ENCODE measurements at regions not wholly inside any gene's neighbourhood (a gene's known extent, or its start where the extent isn't known, plus 50 kb on each side); places are given as distances from the start of the nearest gene placed in this dataset.

GRCh38 chr20:59438201-59438600 lies 137.8 kb downstream of the EDN3 start:
- DNase-seq, result no peak

GRCh38 chr20:59439243-59439642 lies 138.8 kb downstream of the EDN3 start:
- DNase-seq, result no peak

- no peak for DNase-seq
Observed at GRCh38 chr20:59441306-59441705, 140.9 kb downstream of the EDN3 start.

- DNase-seq, result no peak
Observed at GRCh38 chr20:59441860-59442810, 141.7 kb downstream of the EDN3 start.

- no peak for DNase-seq
Observed at GRCh38 chr20:59443550-59443949, 143.1 kb downstream of the EDN3 start.

GRCh38 chr20:59446376-59446775 lies 146.0 kb downstream of the EDN3 start:
- no peak for DNase-seq

GRCh38 chr20:59448196-59448595 lies 147.8 kb downstream of the EDN3 start:
- no peak for DNase-seq

- DNase-seq, result no peak
Observed at GRCh38 chr20:59448851-59449444, 148.5 kb downstream of the EDN3 start.

- no peak for DNase-seq
Observed at GRCh38 chr20:59451066-59451630, 150.7 kb downstream of the EDN3 start.

- DNase-seq, result no peak
Observed at GRCh38 chr20:59451641-59452040, 151.2 kb downstream of the EDN3 start.

- DNase-seq, result no peak
Observed at GRCh38 chr20:59452856-59453255, 151.5 kb upstream of the PHACTR3 start.

- no peak for DNase-seq
Observed at GRCh38 chr20:59453759-59454560, 150.4 kb upstream of the PHACTR3 start.

- DNase-seq, result peak; percentile 15
Observed at GRCh38 chr20:59455402-59456341, 148.7 kb upstream of the PHACTR3 start.

- DNase-seq, result no peak
Observed at GRCh38 chr20:59456342-59457279, 147.7 kb upstream of the PHACTR3 start.

- DNase-seq, result peak; percentile 25
Observed at GRCh38 chr20:59458645-59459044, 145.7 kb upstream of the PHACTR3 start.

- DNase-seq, result no peak
Observed at GRCh38 chr20:59459586-59459985, 144.8 kb upstream of the PHACTR3 start.

- DNase-seq, result no peak
Observed at GRCh38 chr20:59460352-59460751, 144.0 kb upstream of the PHACTR3 start.

GRCh38 chr20:59461526-59461925 lies 142.8 kb upstream of the PHACTR3 start:
- no peak for DNase-seq

GRCh38 chr20:59462249-59462648 lies 142.1 kb upstream of the PHACTR3 start:
- no peak for DNase-seq

GRCh38 chr20:59463541-59463940 lies 140.8 kb upstream of the PHACTR3 start:
- no peak for DNase-seq

Data from suppressor macrophage treated with lipopolysaccharide for 4 hours (primary cell).